Panc1 (cell line): ENCODE measurements at regions not wholly inside any gene's neighbourhood (a gene's known extent, or its start where the extent isn't known, plus 50 kb on each side); places are given as distances from the start of the nearest gene placed in this dataset.

ENCODE experiments used
- ATAC-seq: fragments of 200-7000 bp; cut with Tn5 transposase; 2 replicates; pipeline ENCODE4 v1.9.1; 2020; ENCODE audit warnings: mild to moderate bottlenecking, moderate library complexity
- BruUV-seq: library from RNA; stranded (reverse); fragments of 400-500 nt; replicated peaks from 2 replicates; lab custom pipeline; 2021; lab: Mats Ljungman, UMichigan
- CTCF ChIA-PET: fragments of 300-600 bp; sonication (Branson Sonifier 250); formaldehyde crosslinking; loops from one replicate; lab custom pipeline; 2022; ENCODE audit warnings: antibody characterized with exemption; lab: Charles Lee
- POLR2A ChIA-PET: fragments of 300-600 bp; sonication (Branson Sonifier 250); formaldehyde crosslinking; loops from one replicate; lab custom pipeline; 2022; ENCODE audit warnings: antibody characterized with exemption; lab: Charles Lee
- DNase-seq: peaks from one replicate; pipeline ENCODE4 v3.0.0-alpha.2; 2010; ENCODE audit warnings: low read depth, low spot score
- H3K27ac ChIP-seq: 2 replicates; pipeline ENCODE4 v1.5.1; 2011; ENCODE audit warnings: mild to moderate bottlenecking, low read length, inconsistent platforms
- H3K27me3 ChIP-seq: fragments of 200-500 bp; sonication (Bioruptor generic); 2 replicates; pipeline ENCODE4 v1.6.0; 2014; ENCODE audit warnings: low read length, inconsistent platforms; ENCODE audit not compliant: control insufficient read depth, insufficient read depth
- H3K36me3 ChIP-seq: fragments of 200-500 bp; sonication (Bioruptor generic); 2 replicates; pipeline ENCODE4 v1.5.1; 2014; ENCODE audit warnings: inconsistent platforms, mild to moderate bottlenecking, low read length, moderate library complexity; ENCODE audit not compliant: control insufficient read depth, insufficient read depth
- H3K4me1 ChIP-seq: 2 replicates; pipeline ENCODE4 v1.5.1; 2011; ENCODE audit warnings: inconsistent platforms, mild to moderate bottlenecking, low read length, moderate library complexity; ENCODE audit not compliant: control insufficient read depth, insufficient read depth
- H3K4me3 ChIP-seq, 2 experiments: 2 replicates each; pipeline ENCODE4 v1.5.1; 2011 to 2012; ENCODE audit warnings: low read depth in 2 of 2, low read length in 2 of 2, mild to moderate bottlenecking in 2 of 2, inconsistent platforms in 1 of 2, moderate library complexity in 1 of 2
- H3K9me3 ChIP-seq: fragments of 200-500 bp; sonication (Bioruptor generic); 2 replicates; pipeline ENCODE4 v1.5.1; 2014; ENCODE audit warnings: low read depth, mild to moderate bottlenecking, inconsistent platforms, low read length, moderate library complexity; ENCODE audit not compliant: control insufficient read depth, insufficient read depth
- POLR2AphosphoS5 ChIP-seq: IDR thresholded peaks from 2 replicates; pipeline ENCODE4 v1.6.1; 2012; ENCODE audit warnings: mild to moderate bottlenecking, low read depth, low read length, moderate library complexity
- SIN3A ChIP-seq: IDR thresholded peaks from 2 replicates; pipeline ENCODE4 v1.6.1; 2012; ENCODE audit warnings: low read depth, mild to moderate bottlenecking, low read length, moderate library complexity, borderline replicate concordance; ENCODE audit not compliant: insufficient read depth
- TCF7L2 ChIP-seq: IDR thresholded peaks from 2 replicates; pipeline ENCODE4 v1.6.1; 2011; ENCODE audit warnings: mild to moderate bottlenecking, low read depth, low read length, inconsistent platforms
- in situ Hi-C: cut with HindIII; loops from 2 replicates; pipeline ENCODE4 v1.10.0; 2016; ENCODE audit warnings: low sequenced_read_pairs, low pct_unique_long_range_greater_than_20kb
- intact Hi-C: fragments of 100-400 bp; cut with micrococcal nuclease; formaldehyde crosslinking; loops from one replicate; pipeline ENCODE4 v1.10.0; 2022; ENCODE audit not compliant: unreplicated experiment
- TF ChIP-seq, protein P1 (sequence below), 2 experiments: IDR thresholded peaks; 2 replicates each; pipeline ENCODE4 v1.6.1; 2011 to 2012; ENCODE audit warnings: low read depth in 2 of 2, control low read depth in 1 of 2, low read length in 1 of 2, mild to moderate bottlenecking in 1 of 2, moderate library complexity in 1 of 2; ENCODE audit not compliant: insufficient read depth in 1 of 2
- TF ChIP-seq, protein P2 (sequence below): fragments of 450-650 bp; IDR thresholded peaks from 2 replicates; pipeline ENCODE4 v1.5.1; 2017; ENCODE audit warnings: mild to moderate bottlenecking

DNA sequence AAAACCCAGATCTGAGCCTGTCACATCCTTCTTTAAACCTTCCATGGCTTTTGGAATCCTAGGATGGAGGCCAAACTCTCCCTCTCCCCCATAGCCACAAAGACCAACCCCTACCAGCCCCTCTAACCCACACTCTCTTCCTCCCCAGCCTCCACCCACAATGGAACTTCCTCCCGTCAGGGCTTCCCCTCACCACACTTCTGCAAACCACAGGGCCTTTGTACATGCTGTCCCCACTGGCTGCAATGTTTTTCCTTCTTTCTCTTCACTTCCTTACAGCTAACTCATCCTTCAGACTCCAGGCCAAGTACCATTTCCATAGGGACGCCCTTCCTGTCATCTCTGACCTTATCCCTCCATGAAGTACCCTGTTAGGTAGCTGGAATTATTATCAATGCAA lies 393.5 kb downstream of the MN1 start:
- H3K9me3 ChIP-seq = no peaks in the 10 kb centered on the region
- CTCF ChIA-PET = no interaction called here
- no peak overlapping the region for H3K4me3 ChIP-seq
- DNase-seq = no peak
- POLR2A ChIA-PET = no interaction called here
- no peaks in the 10 kb centered on the region for H3K27me3 ChIP-seq
- no peak overlapping the region for H3K27ac ChIP-seq
- in situ Hi-C loops = no loop called here
- no peaks in the 10 kb centered on the region for H3K36me3 ChIP-seq
- intact Hi-C loops = loop anchor here (5.0 kb wide), 1 partner anchor 394 kb away; the partner anchor contains the start of gene MN1
- TF ChIP-seq, protein P1, sequence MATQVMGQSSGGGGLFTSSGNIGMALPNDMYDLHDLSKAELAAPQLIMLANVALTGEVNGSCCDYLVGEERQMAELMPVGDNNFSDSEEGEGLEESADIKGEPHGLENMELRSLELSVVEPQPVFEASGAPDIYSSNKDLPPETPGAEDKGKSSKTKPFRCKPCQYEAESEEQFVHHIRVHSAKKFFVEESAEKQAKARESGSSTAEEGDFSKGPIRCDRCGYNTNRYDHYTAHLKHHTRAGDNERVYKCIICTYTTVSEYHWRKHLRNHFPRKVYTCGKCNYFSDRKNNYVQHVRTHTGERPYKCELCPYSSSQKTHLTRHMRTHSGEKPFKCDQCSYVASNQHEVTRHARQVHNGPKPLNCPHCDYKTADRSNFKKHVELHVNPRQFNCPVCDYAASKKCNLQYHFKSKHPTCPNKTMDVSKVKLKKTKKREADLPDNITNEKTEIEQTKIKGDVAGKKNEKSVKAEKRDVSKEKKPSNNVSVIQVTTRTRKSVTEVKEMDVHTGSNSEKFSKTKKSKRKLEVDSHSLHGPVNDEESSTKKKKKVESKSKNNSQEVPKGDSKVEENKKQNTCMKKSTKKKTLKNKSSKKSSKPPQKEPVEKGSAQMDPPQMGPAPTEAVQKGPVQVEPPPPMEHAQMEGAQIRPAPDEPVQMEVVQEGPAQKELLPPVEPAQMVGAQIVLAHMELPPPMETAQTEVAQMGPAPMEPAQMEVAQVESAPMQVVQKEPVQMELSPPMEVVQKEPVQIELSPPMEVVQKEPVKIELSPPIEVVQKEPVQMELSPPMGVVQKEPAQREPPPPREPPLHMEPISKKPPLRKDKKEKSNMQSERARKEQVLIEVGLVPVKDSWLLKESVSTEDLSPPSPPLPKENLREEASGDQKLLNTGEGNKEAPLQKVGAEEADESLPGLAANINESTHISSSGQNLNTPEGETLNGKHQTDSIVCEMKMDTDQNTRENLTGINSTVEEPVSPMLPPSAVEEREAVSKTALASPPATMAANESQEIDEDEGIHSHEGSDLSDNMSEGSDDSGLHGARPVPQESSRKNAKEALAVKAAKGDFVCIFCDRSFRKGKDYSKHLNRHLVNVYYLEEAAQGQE (IDR thresholded peaks at IDR 0.05; ENCODE audit: insufficient read depth in 1 of 2, low read depth in 2 of 2, low read length in 1 of 2) = no peak
- TF ChIP-seq POLR2AphosphoS5 = no peak
- no peak for TF ChIP-seq SIN3A
- TF ChIP-seq, protein P2, sequence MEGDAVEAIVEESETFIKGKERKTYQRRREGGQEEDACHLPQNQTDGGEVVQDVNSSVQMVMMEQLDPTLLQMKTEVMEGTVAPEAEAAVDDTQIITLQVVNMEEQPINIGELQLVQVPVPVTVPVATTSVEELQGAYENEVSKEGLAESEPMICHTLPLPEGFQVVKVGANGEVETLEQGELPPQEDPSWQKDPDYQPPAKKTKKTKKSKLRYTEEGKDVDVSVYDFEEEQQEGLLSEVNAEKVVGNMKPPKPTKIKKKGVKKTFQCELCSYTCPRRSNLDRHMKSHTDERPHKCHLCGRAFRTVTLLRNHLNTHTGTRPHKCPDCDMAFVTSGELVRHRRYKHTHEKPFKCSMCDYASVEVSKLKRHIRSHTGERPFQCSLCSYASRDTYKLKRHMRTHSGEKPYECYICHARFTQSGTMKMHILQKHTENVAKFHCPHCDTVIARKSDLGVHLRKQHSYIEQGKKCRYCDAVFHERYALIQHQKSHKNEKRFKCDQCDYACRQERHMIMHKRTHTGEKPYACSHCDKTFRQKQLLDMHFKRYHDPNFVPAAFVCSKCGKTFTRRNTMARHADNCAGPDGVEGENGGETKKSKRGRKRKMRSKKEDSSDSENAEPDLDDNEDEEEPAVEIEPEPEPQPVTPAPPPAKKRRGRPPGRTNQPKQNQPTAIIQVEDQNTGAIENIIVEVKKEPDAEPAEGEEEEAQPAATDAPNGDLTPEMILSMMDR = no peak
- no peak for TF ChIP-seq TCF7L2
- BruUV-seq = no TSS peak
- no peaks in the 10 kb centered on the region for H3K4me1 ChIP-seq
- no peak for ATAC-seq

DNA sequence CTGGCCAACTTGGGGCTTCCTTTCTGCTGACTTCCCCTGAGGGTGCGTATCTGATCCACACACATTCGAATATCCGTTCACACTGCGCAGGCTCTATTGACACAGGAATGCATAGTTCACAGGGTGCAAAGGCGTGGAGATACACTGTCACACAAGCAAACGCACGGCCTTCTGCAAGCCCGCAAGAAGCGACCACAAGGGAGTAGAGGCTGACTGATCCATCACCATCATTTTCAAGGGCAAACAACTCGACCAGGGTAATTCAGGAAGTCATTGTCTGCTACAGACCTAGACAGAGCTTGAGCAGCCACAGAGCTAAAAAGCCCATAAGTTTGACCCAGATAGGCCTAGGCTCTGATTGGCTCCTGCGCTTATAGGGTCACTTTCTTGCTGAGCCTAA lies 392.3 kb downstream of the MN1 start:
- Histone ChIP-seq H3K27me3 (no peaks in the 10 kb centered on the region), H3K36me3 (no peaks in the 10 kb centered on the region), H3K9me3 (no peaks in the 10 kb centered on the region), H3K27ac (no peak overlapping the region), H3K4me3 (no peak overlapping the region), H3K4me1 (no peaks in the 10 kb centered on the region)
- POLR2A ChIA-PET = no interaction called here
- intact Hi-C loops = loop anchor here (5.0 kb wide), 1 partner anchor 393 kb away; the partner anchor contains the start of gene MN1
- DNase-seq (no peak), ATAC-seq (no peak)
- no TSS peak for BruUV-seq
- CTCF ChIA-PET = no interaction called here
- in situ Hi-C loops = no loop called here
- TF ChIP-seq, protein P2 = no peak
- TF ChIP-seq SIN3A (no peak), TCF7L2 (no peak), POLR2AphosphoS5 (no peak)
- TF ChIP-seq, protein P1 (IDR thresholded peaks at IDR 0.05; ENCODE audit: insufficient read depth in 1 of 2, low read depth in 2 of 2, low read length in 1 of 2) = no peak
